Natural killer cell (primary cell): ENCODE measurements at regions not wholly inside any gene's neighbourhood (a gene's known extent, or its start where the extent isn't known, plus 50 kb on each side); places are given as distances from the start of the nearest gene placed in this dataset.
"Not testable (repeated sequence)": the region's sequence is repeated elsewhere in the genome, so short reads cannot be mapped to it uniquely, and the experiment has no call there.

Experiments used
- ATAC-seq, 3 donors: fragments of 150-1000 bp in 2 of 3; fragments of 200-7000 bp in 1 of 3; cut with Tn5 transposase; 1 replicate in 1 of 3; 2 replicates in 2 of 3; pipeline ENCODE4 v1.10.0; 2021; ENCODE audit warnings: mild to moderate bottlenecking in 2 of 3, moderate library complexity in 2 of 3
- DNase-seq, 2 donors: peaks; one replicate each; pipeline versions ENCODE4 v3.0.0 to v3.0.0-alpha.2; 2013 to 2021; ENCODE audit warnings: mixed read lengths in 1 of 2
- H3K27ac ChIP-seq: one replicate; pipeline ENCODE4 v1.5.1; 2013; ENCODE audit warnings: mild to moderate bottlenecking, low read length
- H3K27me3 ChIP-seq: one replicate; pipeline ENCODE4 v1.6.1; 2013; ENCODE audit warnings: low read length; ENCODE audit not compliant: control insufficient read depth, insufficient read depth
- H3K36me3 ChIP-seq: one replicate; pipeline ENCODE4 v1.6.1; 2013; ENCODE audit warnings: low read length; ENCODE audit not compliant: control insufficient read depth, insufficient read depth
- H3K4me1 ChIP-seq: one replicate; pipeline ENCODE4 v1.6.1; 2013; ENCODE audit warnings: low read length; ENCODE audit not compliant: control insufficient read depth, insufficient read depth
- H3K4me3 ChIP-seq: one replicate; pipeline ENCODE4 v1.5.1; 2013; ENCODE audit warnings: low read length
- H3K9me3 ChIP-seq: one replicate; pipeline ENCODE4 v1.6.1; 2013; ENCODE audit warnings: low read length; ENCODE audit not compliant: control insufficient read depth, insufficient read depth
- H3K27ac Mint-ChIP-seq, 2 donors: one replicate each; pipeline ENCODE4 v1.8.0; 2022; ENCODE audit warnings: mild to moderate bottlenecking in 2 of 2, mixed read lengths in 2 of 2, moderate library complexity in 1 of 2
- H3K27me3 Mint-ChIP-seq, 2 donors: one replicate each; pipeline ENCODE4 v1.8.0; 2022; ENCODE audit warnings: low read depth in 2 of 2, mixed read lengths in 2 of 2
- H3K36me3 Mint-ChIP-seq: one replicate; pipeline ENCODE4 v1.8.0; 2022; ENCODE audit warnings: mixed read lengths
- H3K4me1 Mint-ChIP-seq, 2 donors: one replicate each; pipeline ENCODE4 v1.8.0; 2022; ENCODE audit warnings: mixed read lengths in 2 of 2
- H3K4me3 Mint-ChIP-seq: one replicate; pipeline ENCODE4 v1.8.0; 2022; ENCODE audit warnings: mild to moderate bottlenecking, moderate library complexity, mixed read lengths
- H3K9me3 Mint-ChIP-seq, 2 donors: one replicate each; pipeline ENCODE4 v1.8.0; 2022; ENCODE audit warnings: mixed read lengths in 2 of 2
- CTCF ChIP-seq: fragments of 200-600 bp; IDR thresholded peaks from one replicate; pipeline ENCODE4 v1.8.0; 2022; ENCODE audit warnings: antibody characterized with exemption
- WGBS: methylation state at CpG from one replicate; pipeline ENCODE4 v1.1.7; 2013; ENCODE audit warnings: missing lambda C conversion rate; ENCODE audit not compliant: insufficient coverage; 5-methylcytosine and 5-hydroxymethylcytosine counted together
- intact Hi-C: fragments of 100-400 bp; cut with micrococcal nuclease; formaldehyde crosslinking; loops from one replicate; pipeline ENCODE4 v1.14.2; 2022

DNA sequence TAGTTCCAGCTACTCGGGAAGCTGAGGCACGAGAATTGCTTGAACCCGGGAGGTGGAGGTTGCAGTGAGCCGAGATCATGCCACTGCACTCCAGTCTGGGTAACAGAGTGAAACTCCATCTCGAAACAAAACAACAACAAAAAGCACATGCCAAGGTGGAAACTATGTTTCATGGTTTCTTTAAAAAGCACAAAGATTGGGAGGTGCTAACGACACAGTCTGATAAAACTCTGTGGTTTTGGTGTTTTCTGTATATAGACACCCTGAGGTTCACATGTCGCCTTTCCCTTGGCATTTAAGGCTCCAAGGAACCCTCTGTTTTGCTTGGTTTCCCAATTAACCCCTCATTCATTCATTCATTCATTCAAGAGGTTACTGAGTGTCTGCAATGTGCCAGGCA, 253.4 kb upstream of the SULF2 start:
- DNase-seq (no peak), ATAC-seq (no peak)
- H3K4me1 ChIP-seq = no peaks in the 10 kb centered on the region
- no peak overlapping the region for H3K4me3 ChIP-seq
- Mint-ChIP-seq H3K27ac (no peak overlapping the region), H3K4me1 (no peaks in the 10 kb centered on the region), H3K36me3 (no peaks in the 10 kb centered on the region), H3K27me3 (peaks cover 7 to 10% of the 10 kb centered on the region in 2 donors), H3K9me3 (no peaks in the 10 kb centered on the region), H3K4me3 (no peak overlapping the region)
- intact Hi-C loops = no loop called here
- H3K9me3 ChIP-seq = no peaks in the 10 kb centered on the region
- H3K27me3 ChIP-seq = no peaks in the 10 kb centered on the region
- TF ChIP-seq CTCF = no peak
- WGBS = 72% methylated on average over 7 of the region's 7 CpGs
- no peaks in the 10 kb centered on the region for H3K36me3 ChIP-seq
- no peak overlapping the region for H3K27ac ChIP-seq

DNA sequence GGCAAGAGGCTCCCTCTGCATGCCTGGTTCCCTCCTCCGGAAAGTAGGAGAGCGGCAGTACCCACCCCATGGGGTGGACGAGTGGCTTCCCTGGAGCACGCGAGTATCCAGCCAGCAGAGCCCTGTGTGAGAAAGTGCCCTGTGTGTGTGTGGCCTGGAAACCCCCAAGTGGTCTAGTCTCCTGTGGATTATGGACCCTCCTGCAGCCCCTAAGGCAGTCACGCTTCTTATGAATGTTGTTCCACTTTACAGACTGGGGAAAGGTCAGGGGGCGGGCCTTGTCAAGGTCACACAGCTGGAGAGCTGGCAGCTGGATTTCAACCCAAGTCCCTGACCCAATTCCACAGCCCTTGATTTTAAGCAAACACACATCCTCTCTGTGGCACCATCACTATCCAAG, 252.5 kb upstream of the SULF2 start:
- peaks cover 7 to 10% of the 10 kb centered on the region in 2 donors for H3K27me3 Mint-ChIP-seq
- DNase-seq, H3K27ac ChIP-seq, ATAC-seq, H3K4me1 ChIP-seq, H3K27me3 ChIP-seq, H3K36me3 Mint-ChIP-seq, H3K4me3 ChIP-seq, H3K9me3 Mint-ChIP-seq, H3K36me3 ChIP-seq, H3K4me1 Mint-ChIP-seq, H3K9me3 ChIP-seq, H3K4me3 Mint-ChIP-seq, intact Hi-C loops, H3K27ac Mint-ChIP-seq: not testable (repeated sequence)
- 92% methylated on average over 7 of the region's 7 CpGs for WGBS

DNA sequence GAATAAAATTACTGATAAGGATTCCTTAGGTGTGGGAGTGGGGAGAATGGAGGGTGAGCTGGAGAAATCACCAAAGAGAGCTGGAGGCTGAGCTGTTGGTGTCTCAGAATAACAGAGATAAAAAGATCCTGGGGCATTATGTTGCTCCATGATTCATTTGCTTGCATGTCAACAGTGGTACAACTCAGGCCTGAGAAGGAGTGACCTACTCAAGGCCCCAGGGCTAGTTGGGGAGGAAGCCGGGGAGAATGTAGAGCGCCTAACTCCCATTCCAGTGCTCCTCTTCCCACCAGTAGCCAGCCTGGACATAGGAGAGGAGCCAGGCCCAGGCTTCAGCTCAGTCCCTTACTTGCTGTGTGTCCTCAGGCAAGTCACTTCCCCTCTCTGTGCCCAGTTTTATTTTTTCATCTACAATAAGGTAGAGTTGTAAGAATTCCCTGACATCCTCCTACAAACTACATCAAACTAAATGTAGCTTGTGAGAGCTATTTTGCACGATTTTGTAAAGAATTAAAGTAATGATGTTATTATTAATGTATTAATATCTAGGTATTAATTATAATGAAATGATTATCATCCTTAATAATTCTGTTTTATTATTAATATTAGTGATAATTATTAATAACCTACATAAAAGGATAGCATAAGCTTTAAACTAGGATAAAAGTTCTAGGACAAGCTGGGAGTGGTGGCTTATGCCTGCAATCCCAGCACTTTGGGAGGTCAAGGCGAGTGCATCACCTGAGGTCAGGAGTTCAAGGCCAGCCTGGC, 250.9 kb upstream of the SULF2 start:
- H3K9me3 Mint-ChIP-seq = no peaks in the 10 kb centered on the region
- H3K9me3 ChIP-seq = no peaks in the 10 kb centered on the region
- DNase-seq = no peak
- no peaks in the 10 kb centered on the region for H3K36me3 ChIP-seq
- WGBS = 95% methylated on average over 3 of the region's 4 CpGs
- TF ChIP-seq CTCF = no peak
- intact Hi-C loops = no loop called here
- no peaks in the 10 kb centered on the region for H3K4me1 ChIP-seq
- H3K36me3 Mint-ChIP-seq = no peaks in the 10 kb centered on the region
- peaks cover 7 to 10% of the 10 kb centered on the region in 2 donors for H3K27me3 Mint-ChIP-seq
- H3K27me3 ChIP-seq = no peaks in the 10 kb centered on the region
- H3K4me3 Mint-ChIP-seq = no peak overlapping the region
- no peak overlapping the region for H3K4me3 ChIP-seq
- no peak overlapping the region for H3K27ac ChIP-seq
- no peak for ATAC-seq
- no peaks in the 10 kb centered on the region for H3K4me1 Mint-ChIP-seq
- H3K27ac Mint-ChIP-seq = no peak overlapping the region

- 93% methylated on average over 6 of the region's 6 CpGs for WGBS
- no peaks in the 10 kb centered on the region for H3K4me1 Mint-ChIP-seq
- Histone ChIP-seq H3K4me1 (no peaks in the 10 kb centered on the region), H3K9me3 (no peaks in the 10 kb centered on the region), H3K36me3 (no peaks in the 10 kb centered on the region), H3K27ac (no peak overlapping the region), H3K4me3 (no peak overlapping the region), H3K27me3 (no peaks in the 10 kb centered on the region)
- ATAC-seq = no peak
- peaks cover 6 to 10% of the 10 kb centered on the region in 2 donors for H3K27me3 Mint-ChIP-seq
- TF ChIP-seq CTCF = no peak
- no peak overlapping the region for H3K27ac Mint-ChIP-seq
- no peak overlapping the region for H3K4me3 Mint-ChIP-seq
- DNase-seq = no peak
- intact Hi-C loops = no loop called here
- H3K9me3 Mint-ChIP-seq = no peaks in the 10 kb centered on the region
- H3K36me3 Mint-ChIP-seq = no peaks in the 10 kb centered on the region
These were observed 249.5 kb upstream of the SULF2 start for GRCh38 chr20:48034751-48035150.

GRCh38 chr20:48033005-48033404, 247.7 kb upstream of the SULF2 start:
- H3K36me3 ChIP-seq, H3K36me3 Mint-ChIP-seq, H3K4me3 Mint-ChIP-seq, H3K9me3 ChIP-seq, intact Hi-C loops, H3K9me3 Mint-ChIP-seq, H3K4me3 ChIP-seq, H3K27ac Mint-ChIP-seq, DNase-seq, H3K27ac ChIP-seq, H3K4me1 Mint-ChIP-seq, H3K4me1 ChIP-seq, H3K27me3 ChIP-seq, ATAC-seq: not testable (repeated sequence)
- peaks cover 6 to 10% of the 10 kb centered on the region in 2 donors for H3K27me3 Mint-ChIP-seq
- 88% methylated on average over 7 of the region's 8 CpGs for WGBS
